ENCODE measurements at regions not wholly inside any gene's neighbourhood (a gene's known extent, or its start where the extent isn't known, plus 50 kb on each side); places are given as distances from the start of the nearest gene placed in this dataset.

- in situ Hi-C loops (cut with MboI; ENCODE audit: low pct_unique_long_range_greater_than_20kb, low sequenced_read_pairs, unreplicated experiment) = no loop called here
- DNase-seq (ENCODE audit: low spot score) = no peak
- TF ChIP-seq, protein P1, sequence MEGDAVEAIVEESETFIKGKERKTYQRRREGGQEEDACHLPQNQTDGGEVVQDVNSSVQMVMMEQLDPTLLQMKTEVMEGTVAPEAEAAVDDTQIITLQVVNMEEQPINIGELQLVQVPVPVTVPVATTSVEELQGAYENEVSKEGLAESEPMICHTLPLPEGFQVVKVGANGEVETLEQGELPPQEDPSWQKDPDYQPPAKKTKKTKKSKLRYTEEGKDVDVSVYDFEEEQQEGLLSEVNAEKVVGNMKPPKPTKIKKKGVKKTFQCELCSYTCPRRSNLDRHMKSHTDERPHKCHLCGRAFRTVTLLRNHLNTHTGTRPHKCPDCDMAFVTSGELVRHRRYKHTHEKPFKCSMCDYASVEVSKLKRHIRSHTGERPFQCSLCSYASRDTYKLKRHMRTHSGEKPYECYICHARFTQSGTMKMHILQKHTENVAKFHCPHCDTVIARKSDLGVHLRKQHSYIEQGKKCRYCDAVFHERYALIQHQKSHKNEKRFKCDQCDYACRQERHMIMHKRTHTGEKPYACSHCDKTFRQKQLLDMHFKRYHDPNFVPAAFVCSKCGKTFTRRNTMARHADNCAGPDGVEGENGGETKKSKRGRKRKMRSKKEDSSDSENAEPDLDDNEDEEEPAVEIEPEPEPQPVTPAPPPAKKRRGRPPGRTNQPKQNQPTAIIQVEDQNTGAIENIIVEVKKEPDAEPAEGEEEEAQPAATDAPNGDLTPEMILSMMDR (IDR thresholded peaks at IDR 0.05; ENCODE audit: extremely low read depth, insufficient read depth, missing control alignments) = no peak
Observed at GRCh38 chr5:2508514-2508913, 243.0 kb downstream of the IRX2 start.

GRCh38 chr5:2507611-2508010 lies 243.9 kb downstream of the IRX2 start:
- TF ChIP-seq, protein P1 (IDR thresholded peaks at IDR 0.05; ENCODE audit: extremely low read depth, insufficient read depth, missing control alignments) = no peak
- DNase-seq (ENCODE audit: low spot score) = no peak
- in situ Hi-C loops (cut with MboI; ENCODE audit: low pct_unique_long_range_greater_than_20kb, low sequenced_read_pairs, unreplicated experiment) = no loop called here

- TF ChIP-seq, protein P1 (IDR thresholded peaks at IDR 0.05; ENCODE audit: extremely low read depth, insufficient read depth, missing control alignments) = no peak
- in situ Hi-C loops (cut with MboI; ENCODE audit: low pct_unique_long_range_greater_than_20kb, low sequenced_read_pairs, unreplicated experiment) = no loop called here
- DNase-seq (ENCODE audit: low spot score) = no peak
Observed at GRCh38 chr5:2506603-2507002, 244.9 kb downstream of the IRX2 start.

GRCh38 chr5:2505217-2505616 lies 246.3 kb downstream of the IRX2 start:
- in situ Hi-C loops (cut with MboI; ENCODE audit: low pct_unique_long_range_greater_than_20kb, low sequenced_read_pairs, unreplicated experiment) = no loop called here

GRCh38 chr5:2502970-2503594 lies 248.4 kb downstream of the IRX2 start:
- DNase-seq (ENCODE audit: low spot score) = no peak
- TF ChIP-seq, protein P1 (IDR thresholded peaks at IDR 0.05; ENCODE audit: extremely low read depth, insufficient read depth, missing control alignments) = no peak
- in situ Hi-C loops (cut with MboI; ENCODE audit: low pct_unique_long_range_greater_than_20kb, low sequenced_read_pairs, unreplicated experiment) = no loop called here

More at GRCh38 chr5:2505217-2505616, 246.3 kb downstream of the IRX2 start:
- no peak for DNase-seq (ENCODE audit: low spot score)
- TF ChIP-seq, protein P1 (IDR thresholded peaks at IDR 0.05; ENCODE audit: extremely low read depth, insufficient read depth, missing control alignments) = no peak

- DNase-seq (ENCODE audit: low spot score) = no peak
- in situ Hi-C loops (cut with MboI; ENCODE audit: low pct_unique_long_range_greater_than_20kb, low sequenced_read_pairs, unreplicated experiment) = no loop called here
- TF ChIP-seq, protein P1 (IDR thresholded peaks at IDR 0.05; ENCODE audit: extremely low read depth, insufficient read depth, missing control alignments) = no peak
Observed at GRCh38 chr5:2499917-2500316, 251.6 kb downstream of the IRX2 start.

Data from GM13977 (cell line).